ENCODE measurements at regions not wholly inside any gene's neighbourhood (a gene's known extent, or its start where the extent isn't known, plus 50 kb on each side); places are given as distances from the start of the nearest gene placed in this dataset.
"Not testable (repeated sequence)": the region's sequence is repeated elsewhere in the genome, so short reads cannot be mapped to it uniquely, and the experiment has no call there.

GRCh38 chr2:15758848-15759247 is 167.2 kb downstream of the DDX1 start:
- no peak for DNase-seq (ENCODE audit: insufficient read length)
- no peak for TF ChIP-seq POLR2A (IDR thresholded peaks at IDR 0.05; ENCODE audit: low read depth, low read length)
- no peak for TF ChIP-seq POLR2AphosphoS5 (IDR thresholded peaks at IDR 0.05; ENCODE audit: low read depth, low read length)
- TF ChIP-seq TAF1 (IDR thresholded peaks at IDR 0.05; ENCODE audit: borderline replicate concordance, low read depth, low read length) = no peak
- FAIRE-seq = no peak

DNA sequence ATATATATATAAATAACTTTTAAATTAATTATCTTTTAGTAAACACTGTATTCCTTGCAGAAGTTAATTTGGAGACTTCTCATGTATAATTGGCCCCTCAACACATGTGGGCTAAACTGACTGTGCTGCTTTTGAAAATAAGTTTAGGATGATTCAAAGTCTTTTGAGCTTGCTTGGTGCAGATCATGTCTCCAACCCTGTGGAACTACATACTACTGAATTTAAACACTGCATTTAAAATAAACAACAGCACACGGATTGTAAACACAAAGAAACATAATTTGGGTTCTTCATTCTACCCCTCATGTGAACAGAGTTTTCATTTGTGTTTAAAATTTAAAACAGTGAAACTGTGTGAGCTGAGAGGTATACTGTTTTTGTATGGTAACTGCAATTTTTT is 167.7 kb downstream of the DDX1 start:
- FAIRE-seq = no peak
- no peak for DNase-seq (ENCODE audit: insufficient read length)
- TF ChIP-seq POLR2AphosphoS5 (IDR thresholded peaks at IDR 0.05; ENCODE audit: low read depth, low read length) (no peak), TAF1 (IDR thresholded peaks at IDR 0.05; ENCODE audit: borderline replicate concordance, low read depth, low read length) (no peak), POLR2A (IDR thresholded peaks at IDR 0.05; ENCODE audit: low read depth, low read length) (no peak)

DNA sequence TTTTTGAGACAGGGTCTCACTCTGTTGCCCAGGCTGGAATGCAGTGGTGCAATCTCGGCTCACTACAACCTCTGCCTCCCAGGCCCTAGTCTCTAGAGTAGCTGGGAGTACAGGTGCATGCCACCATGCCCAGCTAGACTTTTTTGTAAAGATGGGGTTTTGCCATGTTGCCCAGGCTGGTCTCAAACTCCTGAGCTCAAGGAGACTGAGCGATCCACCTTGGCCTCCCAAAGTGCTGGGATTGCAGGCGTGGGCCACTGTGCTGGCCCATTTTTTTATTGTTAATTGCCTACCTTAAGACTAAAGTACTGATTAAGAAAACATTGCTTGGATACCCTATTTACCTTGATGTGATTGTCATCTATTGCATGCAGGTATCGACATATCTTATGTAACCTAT is 168.1 kb downstream of the DDX1 start:
- not testable (repeated sequence) for FAIRE-seq

GRCh38 chr2:15760232-15760910 is 168.7 kb downstream of the DDX1 start:
- TF ChIP-seq POLR2AphosphoS5 (IDR thresholded peaks at IDR 0.05; ENCODE audit: low read depth, low read length) (no peak), TAF1 (IDR thresholded peaks at IDR 0.05; ENCODE audit: borderline replicate concordance, low read depth, low read length) (no peak), POLR2A (IDR thresholded peaks at IDR 0.05; ENCODE audit: low read depth, low read length) (no peak)
- DNase-seq (ENCODE audit: insufficient read length) (no peak), FAIRE-seq (no peak)

More for the DNA sequence above, 168.1 kb downstream of the DDX1 start:
- DNase-seq (ENCODE audit: insufficient read length) = not testable (repeated sequence)

GRCh38 chr2:15761056-15761455 is 169.4 kb downstream of the DDX1 start:
- FAIRE-seq = no peak
- DNase-seq (ENCODE audit: insufficient read length) = no peak
- TF ChIP-seq POLR2AphosphoS5 (IDR thresholded peaks at IDR 0.05; ENCODE audit: low read depth, low read length) (no peak), POLR2A (IDR thresholded peaks at IDR 0.05; ENCODE audit: low read depth, low read length) (no peak), TAF1 (IDR thresholded peaks at IDR 0.05; ENCODE audit: borderline replicate concordance, low read depth, low read length) (no peak)

DNA sequence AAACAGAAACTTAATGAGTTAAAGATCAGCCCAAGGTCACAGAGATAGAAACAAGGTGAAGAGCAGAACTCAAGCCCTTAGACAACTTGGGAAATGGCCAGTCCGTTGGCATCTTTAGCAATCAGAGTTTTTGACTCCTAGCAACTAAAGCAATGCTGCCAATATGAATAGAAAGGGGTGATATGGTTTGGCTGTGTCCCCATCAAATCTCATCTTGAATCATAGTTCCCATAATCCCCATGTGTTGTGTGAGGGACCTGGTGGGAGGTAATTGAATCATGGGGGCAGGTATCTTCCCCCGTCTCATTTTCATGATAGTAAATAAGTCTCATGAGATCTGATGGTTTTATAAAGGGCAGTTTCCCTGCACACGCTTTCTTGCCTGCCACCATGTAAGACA is 170.2 kb downstream of the DDX1 start:
- no peak for TF ChIP-seq POLR2A (IDR thresholded peaks at IDR 0.05; ENCODE audit: low read depth, low read length)
- TF ChIP-seq POLR2AphosphoS5 (IDR thresholded peaks at IDR 0.05; ENCODE audit: low read depth, low read length) = no peak
- no peak for FAIRE-seq
- DNase-seq (ENCODE audit: insufficient read length) = no peak

- TF ChIP-seq TAF1 (IDR thresholded peaks at IDR 0.05; ENCODE audit: borderline replicate concordance, low read depth, low read length) (no peak), POLR2AphosphoS5 (IDR thresholded peaks at IDR 0.05; ENCODE audit: low read depth, low read length) (no peak), POLR2A (IDR thresholded peaks at IDR 0.05; ENCODE audit: low read depth, low read length) (no peak)
- no peak for FAIRE-seq
- DNase-seq (ENCODE audit: insufficient read length) = no peak
Measured at GRCh38 chr2:15762449-15762848, 170.8 kb downstream of the DDX1 start.

DNA sequence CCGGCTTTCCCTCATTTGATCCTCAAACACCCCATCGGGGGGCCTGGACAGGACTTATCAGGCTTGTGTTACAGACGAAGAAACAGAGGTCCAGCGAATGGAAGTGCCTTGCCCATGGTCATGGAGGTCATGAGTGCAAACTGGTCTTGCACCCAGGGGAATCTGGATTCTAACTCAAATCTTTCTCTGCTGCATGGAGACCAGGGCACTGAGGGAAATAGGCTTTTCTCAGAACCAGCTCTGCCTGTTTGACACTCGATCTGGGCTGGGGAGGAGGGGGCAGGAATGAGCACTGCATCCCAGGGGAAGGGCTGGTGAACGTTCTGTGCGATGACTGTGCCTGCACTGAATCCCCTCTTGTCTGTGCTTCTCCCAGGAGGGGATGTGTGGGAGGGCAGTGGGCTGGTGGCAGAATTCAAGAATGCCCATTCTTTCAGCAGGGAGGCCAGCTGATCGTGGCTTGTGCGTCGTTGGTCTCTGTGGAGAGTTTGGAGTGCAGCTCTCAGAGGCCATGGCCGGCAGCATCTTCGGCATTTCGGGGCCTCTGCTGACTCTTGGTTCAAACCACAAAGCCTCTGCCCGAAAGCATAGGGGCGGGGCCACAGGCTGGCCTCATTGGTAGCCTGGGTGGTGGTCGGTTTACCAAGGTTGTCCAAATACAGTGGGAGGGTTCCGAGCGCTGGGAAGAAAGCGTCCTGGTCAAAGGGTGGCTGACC is 171.6 kb downstream of the DDX1 start:
- no peak for DNase-seq (ENCODE audit: insufficient read length)
- TF ChIP-seq POLR2A (IDR thresholded peaks at IDR 0.05; ENCODE audit: low read depth, low read length) = no peak
- no peak for TF ChIP-seq TAF1 (IDR thresholded peaks at IDR 0.05; ENCODE audit: borderline replicate concordance, low read depth, low read length)
- no peak for TF ChIP-seq POLR2AphosphoS5 (IDR thresholded peaks at IDR 0.05; ENCODE audit: low read depth, low read length)
- FAIRE-seq = no peak

DNA sequence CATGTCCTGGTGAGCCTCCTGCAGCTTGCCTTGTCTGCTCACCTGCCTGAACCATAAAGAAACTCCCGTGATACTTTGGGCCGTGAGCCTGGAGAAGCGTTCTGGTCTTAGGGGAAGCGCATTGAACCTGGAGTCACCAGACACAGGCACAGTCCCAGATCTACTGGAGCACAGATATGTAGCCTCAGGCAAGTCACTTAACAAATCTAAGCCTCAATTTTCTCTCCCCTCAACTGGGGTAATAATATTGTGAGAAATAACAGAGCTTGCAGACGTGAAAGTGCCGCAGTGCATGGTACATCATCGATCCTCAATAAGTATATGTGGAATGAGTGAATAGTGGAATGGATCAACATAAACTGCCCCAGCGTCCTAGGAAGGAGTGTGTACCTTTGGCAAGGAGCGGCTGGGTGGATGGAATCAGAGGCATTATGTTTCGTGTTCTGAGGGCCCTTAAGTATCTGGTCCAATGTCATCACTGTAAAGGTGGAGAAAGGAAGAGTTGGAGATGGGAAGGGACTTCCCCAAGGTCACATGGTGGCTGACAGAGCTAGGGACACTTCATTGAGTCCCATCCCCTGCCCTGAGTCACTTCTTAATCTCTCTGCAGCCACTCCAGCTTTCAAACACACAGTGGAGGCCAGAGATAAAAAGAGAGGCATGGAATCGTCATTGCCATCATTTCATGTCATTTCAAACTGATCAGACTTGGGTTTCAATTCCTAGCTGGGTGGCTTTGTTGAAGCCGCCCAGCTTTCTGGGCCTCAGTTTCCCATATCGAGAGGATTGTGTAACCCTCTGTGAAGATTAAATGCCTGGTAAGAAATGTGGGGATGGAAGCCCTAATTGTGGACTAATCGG is 172.4 kb downstream of the DDX1 start:
- DNase-seq (ENCODE audit: insufficient read length) = no peak
- FAIRE-seq = no peak
- TF ChIP-seq POLR2A (IDR thresholded peaks at IDR 0.05; ENCODE audit: low read depth, low read length) (no peak), TAF1 (IDR thresholded peaks at IDR 0.05; ENCODE audit: borderline replicate concordance, low read depth, low read length) (no peak), POLR2AphosphoS5 (IDR thresholded peaks at IDR 0.05; ENCODE audit: low read depth, low read length) (no peak)

- FAIRE-seq = no peak
- no peak for DNase-seq (ENCODE audit: insufficient read length)
- TF ChIP-seq POLR2AphosphoS5 (IDR thresholded peaks at IDR 0.05; ENCODE audit: low read depth, low read length) = no peak
- TF ChIP-seq TAF1 (IDR thresholded peaks at IDR 0.05; ENCODE audit: borderline replicate concordance, low read depth, low read length) = no peak
- TF ChIP-seq POLR2A (IDR thresholded peaks at IDR 0.05; ENCODE audit: low read depth, low read length) = no peak
Measured at GRCh38 chr2:15764683-15765011, 173.0 kb downstream of the DDX1 start.

DNA sequence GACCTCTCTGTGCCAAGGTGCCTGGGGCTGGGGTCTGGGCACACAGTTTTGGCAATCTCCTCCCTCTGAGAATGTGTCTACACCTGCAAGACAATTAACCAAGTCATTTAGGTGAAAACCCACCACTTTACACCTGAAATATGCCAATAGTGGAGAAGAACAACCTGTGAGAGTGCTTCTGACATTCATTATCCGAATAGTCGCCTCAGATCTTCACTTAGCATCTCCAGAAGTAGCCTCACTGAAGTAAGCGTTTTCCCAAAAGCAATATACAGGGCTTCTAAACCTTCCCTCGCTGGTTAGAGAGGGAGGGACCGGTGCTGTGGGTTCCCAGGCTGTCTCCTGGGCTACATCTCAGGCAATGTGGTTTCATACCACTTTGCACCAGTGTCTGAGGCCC is 173.5 kb downstream of the DDX1 start:
- no peak for TF ChIP-seq TAF1 (IDR thresholded peaks at IDR 0.05; ENCODE audit: borderline replicate concordance, low read depth, low read length)
- no peak for TF ChIP-seq POLR2A (IDR thresholded peaks at IDR 0.05; ENCODE audit: low read depth, low read length)
- no peak for TF ChIP-seq POLR2AphosphoS5 (IDR thresholded peaks at IDR 0.05; ENCODE audit: low read depth, low read length)
- DNase-seq (ENCODE audit: insufficient read length) (no peak), FAIRE-seq (no peak)

Measured in GM12892 (cell line).